M059J (cell line): ENCODE measurements at regions not wholly inside any gene's neighbourhood (a gene's known extent, or its start where the extent isn't known, plus 50 kb on each side); places are given as distances from the start of the nearest gene placed in this dataset.
"Not testable (repeated sequence)": the region's sequence is repeated elsewhere in the genome, so short reads cannot be mapped to it uniquely, and the experiment has no call there.

Experiments used
- DNase-seq: peaks from one replicate; pipeline ENCODE4 v3.0.0-alpha.2; 2012; ENCODE audit warnings: low read depth

DNA sequence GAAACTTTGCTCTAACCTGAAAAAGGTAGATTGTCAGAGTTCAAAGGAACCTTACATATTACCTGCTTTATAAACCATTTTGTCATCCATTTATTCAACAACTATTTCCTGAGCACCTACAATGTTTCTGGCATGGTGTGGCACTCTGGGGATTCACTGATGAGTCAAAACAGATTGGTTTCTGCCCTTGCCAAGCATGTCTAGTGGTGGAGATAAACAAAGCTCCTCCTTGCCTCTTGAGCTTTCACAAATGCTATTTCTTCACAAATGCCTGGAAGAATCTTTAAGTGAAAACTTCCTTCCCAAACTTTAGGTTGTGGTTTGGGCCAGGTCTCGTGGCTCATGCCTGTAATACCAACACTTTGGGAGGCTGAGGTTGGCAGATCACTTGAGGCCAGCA is 85.1 kb upstream of the RELN start:
- DNase-seq = peak; percentile 48

GRCh38 chr7:104071641-104072040 is 82.2 kb upstream of the RELN start:
- DNase-seq = not testable (repeated sequence)

- DNase-seq = no peak
Observed at GRCh38 chr7:104065491-104065890, 76.0 kb upstream of the RELN start.

GRCh38 chr7:104064969-104065387 is 75.5 kb upstream of the RELN start:
- no peak for DNase-seq

GRCh38 chr7:104063797-104064196 is 74.3 kb upstream of the RELN start:
- not testable (repeated sequence) for DNase-seq

DNA sequence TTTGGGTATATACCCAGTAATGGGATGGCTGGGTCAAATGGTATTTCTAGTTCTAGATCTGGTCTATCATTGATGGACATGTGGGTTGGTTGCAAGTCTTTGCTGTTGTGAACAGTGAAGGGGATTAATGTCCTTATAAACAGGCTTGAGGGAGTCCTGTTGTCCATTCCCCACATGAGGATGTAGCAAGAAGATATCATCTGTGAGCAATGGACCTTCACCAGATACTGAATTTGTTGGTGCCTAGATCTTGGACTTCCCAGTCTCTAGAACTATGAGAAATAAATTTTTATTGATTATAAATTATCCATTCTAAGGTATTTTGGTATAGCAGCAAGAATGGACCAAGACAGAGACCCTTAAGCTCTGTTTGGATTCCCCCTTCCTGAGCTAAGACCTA is 72.2 kb upstream of the RELN start:
- DNase-seq = no peak

DNA sequence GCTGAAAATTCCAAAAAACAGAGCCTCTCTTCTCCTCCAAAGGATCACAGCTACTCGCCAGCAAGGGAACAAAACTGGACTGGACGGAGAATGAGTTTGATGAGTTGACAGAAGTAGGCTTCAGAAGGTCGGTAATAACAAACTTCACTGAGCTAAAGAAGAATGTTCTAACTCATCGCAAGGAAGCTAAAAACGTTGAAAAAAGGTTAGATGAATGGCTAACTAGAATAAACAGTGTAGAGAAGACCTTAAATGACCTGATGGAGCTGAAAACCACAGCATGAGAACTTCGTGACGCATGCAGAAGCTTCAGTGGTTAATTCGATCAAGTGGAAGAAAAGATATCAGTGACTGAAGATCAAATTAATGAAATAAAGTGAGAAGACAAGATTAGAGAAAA is 70.4 kb upstream of the RELN start:
- DNase-seq = peak; percentile 1

GRCh38 chr7:104059103-104059502 is 69.6 kb upstream of the RELN start:
- DNase-seq = no peak

GRCh38 chr7:104054362-104054761 is 64.9 kb upstream of the RELN start:
- DNase-seq = no peak

DNA sequence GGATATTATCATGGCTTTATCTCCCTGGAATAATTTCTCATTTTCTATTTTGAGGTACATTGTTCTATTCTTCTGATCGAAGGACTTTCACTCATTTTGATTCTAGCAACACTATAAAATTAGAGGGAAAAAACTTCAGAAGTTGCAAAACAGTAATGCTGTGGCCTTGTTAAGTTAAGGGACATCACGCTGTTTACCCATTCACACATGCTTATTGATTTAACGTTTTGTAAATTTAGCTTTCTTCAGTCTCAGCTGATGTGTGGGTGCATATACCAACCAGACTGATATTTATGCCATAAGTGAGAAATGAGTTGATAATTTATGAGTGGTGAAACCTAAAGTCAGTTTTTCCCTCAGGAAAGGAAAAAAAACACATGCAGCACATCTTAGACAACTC is 63.5 kb upstream of the RELN start:
- no peak for DNase-seq

GRCh38 chr7:104048055-104048454 is 58.6 kb upstream of the RELN start:
- no peak for DNase-seq

GRCh38 chr7:104045183-104045582 is 55.7 kb upstream of the RELN start:
- peak; percentile 6 for DNase-seq

DNA sequence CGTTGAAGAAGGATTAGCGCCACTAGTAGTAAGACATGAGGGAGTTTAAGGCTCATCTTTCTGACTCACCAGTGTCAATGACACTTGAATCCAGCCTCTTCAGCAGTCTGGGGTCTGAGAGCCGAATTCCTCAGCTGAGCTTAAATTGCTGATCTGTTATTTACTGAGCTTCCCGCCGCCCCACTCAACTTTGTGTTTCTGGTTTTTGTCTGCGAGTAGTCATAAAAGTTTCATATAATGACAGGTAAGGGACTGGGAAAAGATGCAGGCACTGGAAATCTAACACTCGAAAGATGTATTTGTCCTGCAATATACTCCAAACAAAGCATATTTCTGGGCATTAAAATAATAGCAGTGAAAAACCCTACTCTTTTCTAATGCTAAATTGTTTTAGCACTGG is 51.2 kb upstream of the RELN start:
- no peak for DNase-seq

DNA sequence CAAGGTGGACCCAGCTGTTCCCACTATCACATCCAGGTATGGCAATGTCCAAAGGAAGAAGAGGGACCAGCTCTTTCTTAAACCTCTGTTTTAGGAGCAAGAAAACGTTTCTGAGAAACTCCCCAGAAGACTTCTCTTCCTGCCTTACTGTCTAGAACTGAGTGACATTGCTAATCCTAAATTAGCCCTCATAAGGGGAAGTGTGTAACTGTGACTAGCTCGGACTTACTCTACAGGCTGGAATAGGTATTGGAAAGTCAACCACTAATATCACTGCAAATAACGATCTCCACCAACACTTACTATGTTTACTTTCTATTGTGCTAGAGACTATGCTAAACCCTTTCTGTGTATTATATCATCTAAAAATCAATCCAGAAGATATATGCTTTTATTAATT is 49.9 kb upstream of the RELN start:
- no peak for DNase-seq
